ENCODE measurements at regions not wholly inside any gene's neighbourhood (a gene's known extent, or its start where the extent isn't known, plus 50 kb on each side); places are given as distances from the start of the nearest gene placed in this dataset.

GRCh38 chr5:169389318-169389717, 88.4 kb upstream of the SLIT3 start:
- no peak for ATAC-seq
- Histone ChIP-seq H3K27me3 (ENCODE audit: control insufficient read depth, insufficient read depth, low read length) (no peaks in the 10 kb centered on the region), H3K36me3 (ENCODE audit: control insufficient read depth, insufficient read depth, low read length) (no peaks in the 10 kb centered on the region), H3K4me1 (ENCODE audit: control insufficient read depth, insufficient read depth, low read length) (no peaks in the 10 kb centered on the region), H3K4me3 (ENCODE audit: low read length) (no peak overlapping the region), H3K9me3 (ENCODE audit: control insufficient read depth, insufficient read depth, low read length) (no peaks in the 10 kb centered on the region), H3K27ac (ENCODE audit: low read length) (no peak overlapping the region)
- H3K27ac Mint-ChIP-seq: no peak overlapping the region
- TF ChIP-seq, protein P1, sequence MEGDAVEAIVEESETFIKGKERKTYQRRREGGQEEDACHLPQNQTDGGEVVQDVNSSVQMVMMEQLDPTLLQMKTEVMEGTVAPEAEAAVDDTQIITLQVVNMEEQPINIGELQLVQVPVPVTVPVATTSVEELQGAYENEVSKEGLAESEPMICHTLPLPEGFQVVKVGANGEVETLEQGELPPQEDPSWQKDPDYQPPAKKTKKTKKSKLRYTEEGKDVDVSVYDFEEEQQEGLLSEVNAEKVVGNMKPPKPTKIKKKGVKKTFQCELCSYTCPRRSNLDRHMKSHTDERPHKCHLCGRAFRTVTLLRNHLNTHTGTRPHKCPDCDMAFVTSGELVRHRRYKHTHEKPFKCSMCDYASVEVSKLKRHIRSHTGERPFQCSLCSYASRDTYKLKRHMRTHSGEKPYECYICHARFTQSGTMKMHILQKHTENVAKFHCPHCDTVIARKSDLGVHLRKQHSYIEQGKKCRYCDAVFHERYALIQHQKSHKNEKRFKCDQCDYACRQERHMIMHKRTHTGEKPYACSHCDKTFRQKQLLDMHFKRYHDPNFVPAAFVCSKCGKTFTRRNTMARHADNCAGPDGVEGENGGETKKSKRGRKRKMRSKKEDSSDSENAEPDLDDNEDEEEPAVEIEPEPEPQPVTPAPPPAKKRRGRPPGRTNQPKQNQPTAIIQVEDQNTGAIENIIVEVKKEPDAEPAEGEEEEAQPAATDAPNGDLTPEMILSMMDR (IDR thresholded peaks at IDR 0.05): no peak
- no peaks in the 10 kb centered on the region for H3K4me1 Mint-ChIP-seq
- no peak overlapping the region for H3K4me3 Mint-ChIP-seq
- H3K9me3 Mint-ChIP-seq: no peaks in the 10 kb centered on the region
- WGBS (ENCODE audit: insufficient coverage): 74% methylated on average over 6 of the region's 6 CpGs
- no peaks in the 10 kb centered on the region for H3K36me3 Mint-ChIP-seq
- peaks cover 0 to 4% of the 10 kb centered on the region in 2 donors for H3K27me3 Mint-ChIP-seq (ENCODE audit: low read depth in 2 of 2)
- intact Hi-C loops (cut with micrococcal nuclease): no loop called here
- no peak for DNase-seq

- DNase-seq: no peak
- no peaks in the 10 kb centered on the region for H3K9me3 ChIP-seq (ENCODE audit: control insufficient read depth, insufficient read depth, low read length)
- no peak overlapping the region for H3K27ac Mint-ChIP-seq
- TF ChIP-seq, protein P1 (IDR thresholded peaks at IDR 0.05): no peak
- H3K4me1 ChIP-seq (ENCODE audit: control insufficient read depth, insufficient read depth, low read length): no peaks in the 10 kb centered on the region
- H3K36me3 ChIP-seq (ENCODE audit: control insufficient read depth, insufficient read depth, low read length): no peaks in the 10 kb centered on the region
- H3K36me3 Mint-ChIP-seq: no peaks in the 10 kb centered on the region
- no peaks in the 10 kb centered on the region for H3K4me1 Mint-ChIP-seq
- H3K4me3 ChIP-seq (ENCODE audit: low read length): no peak overlapping the region
- no peaks in the 10 kb centered on the region for H3K9me3 Mint-ChIP-seq
- no peak overlapping the region for H3K27ac ChIP-seq (ENCODE audit: low read length)
- no peak for ATAC-seq
- H3K27me3 Mint-ChIP-seq (ENCODE audit: low read depth in 2 of 2): no peaks in the 10 kb centered on the region
- H3K27me3 ChIP-seq (ENCODE audit: control insufficient read depth, insufficient read depth, low read length): no peaks in the 10 kb centered on the region
- H3K4me3 Mint-ChIP-seq: no peak overlapping the region
- intact Hi-C loops (cut with micrococcal nuclease): no loop called here
Observed at GRCh38 chr5:169385636-169386035, 84.7 kb upstream of the SLIT3 start.

DNA sequence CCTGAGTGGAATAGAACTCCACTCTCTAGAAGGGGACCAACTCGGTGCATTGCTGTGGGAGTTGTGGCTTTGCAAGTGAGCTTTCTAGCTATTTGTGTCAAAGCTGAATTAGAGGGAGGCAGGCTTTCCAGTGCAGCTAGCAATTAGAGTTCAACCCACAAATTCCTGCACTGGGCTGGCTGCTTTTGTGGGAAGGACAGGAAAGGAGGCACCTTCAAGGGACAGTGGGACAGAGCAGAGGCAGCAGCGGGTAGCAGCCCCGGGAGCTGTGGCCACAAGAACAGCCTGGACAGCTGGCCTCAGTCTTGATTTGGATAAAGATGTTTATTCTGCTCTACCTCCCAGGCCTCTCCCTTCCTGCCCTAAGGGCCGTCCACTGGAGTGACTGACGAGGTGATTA, 83.7 kb upstream of the SLIT3 start:
- no peaks in the 10 kb centered on the region for H3K36me3 ChIP-seq (ENCODE audit: control insufficient read depth, insufficient read depth, low read length)
- no peak for DNase-seq
- no peak overlapping the region for H3K4me3 ChIP-seq (ENCODE audit: low read length)
- Mint-ChIP-seq H3K36me3 (no peaks in the 10 kb centered on the region), H3K27me3 (ENCODE audit: low read depth in 2 of 2) (no peaks in the 10 kb centered on the region), H3K4me1 (no peaks in the 10 kb centered on the region), H3K9me3 (no peaks in the 10 kb centered on the region), H3K27ac (no peak overlapping the region), H3K4me3 (no peak overlapping the region)
- no peak for ATAC-seq
- WGBS (ENCODE audit: insufficient coverage): 56% methylated on average over 3 of the region's 5 CpGs
- TF ChIP-seq, protein P1 (IDR thresholded peaks at IDR 0.05): no peak
- no peaks in the 10 kb centered on the region for H3K9me3 ChIP-seq (ENCODE audit: control insufficient read depth, insufficient read depth, low read length)
- no peaks in the 10 kb centered on the region for H3K4me1 ChIP-seq (ENCODE audit: control insufficient read depth, insufficient read depth, low read length)
- no peaks in the 10 kb centered on the region for H3K27me3 ChIP-seq (ENCODE audit: control insufficient read depth, insufficient read depth, low read length)
- no peak overlapping the region for H3K27ac ChIP-seq (ENCODE audit: low read length)
- intact Hi-C loops (cut with micrococcal nuclease): no loop called here

- ATAC-seq (no peak), DNase-seq (no peak)
- intact Hi-C loops (cut with micrococcal nuclease): no loop called here
- Histone ChIP-seq H3K27ac (ENCODE audit: low read length) (no peak overlapping the region), H3K4me3 (ENCODE audit: low read length) (no peak overlapping the region), H3K9me3 (ENCODE audit: control insufficient read depth, insufficient read depth, low read length) (no peaks in the 10 kb centered on the region), H3K27me3 (ENCODE audit: control insufficient read depth, insufficient read depth, low read length) (no peaks in the 10 kb centered on the region), H3K4me1 (ENCODE audit: control insufficient read depth, insufficient read depth, low read length) (no peaks in the 10 kb centered on the region), H3K36me3 (ENCODE audit: control insufficient read depth, insufficient read depth, low read length) (no peaks in the 10 kb centered on the region)
- H3K4me1 Mint-ChIP-seq: no peaks in the 10 kb centered on the region
- H3K36me3 Mint-ChIP-seq: no peaks in the 10 kb centered on the region
- TF ChIP-seq, protein P1 (IDR thresholded peaks at IDR 0.05): no peak
- peaks cover 2 to 6% of the 10 kb centered on the region in 2 donors for H3K9me3 Mint-ChIP-seq
- H3K27me3 Mint-ChIP-seq (ENCODE audit: low read depth in 2 of 2): peaks cover 0 to 3% of the 10 kb centered on the region in 2 donors
- no peak overlapping the region for H3K4me3 Mint-ChIP-seq
- WGBS (ENCODE audit: insufficient coverage): 46% methylated on average over 2 of the region's 2 CpGs
- H3K27ac Mint-ChIP-seq: no peak overlapping the region
Observed at GRCh38 chr5:169374761-169375160, 73.8 kb upstream of the SLIT3 start.

Measured in natural killer cell (primary cell).